Fibroblast of mammary gland (primary cell): ENCODE measurements at regions not wholly inside any gene's neighbourhood (a gene's known extent, or its start where the extent isn't known, plus 50 kb on each side); places are given as distances from the start of the nearest gene placed in this dataset.

ENCODE experiments used
- DNase-seq: peaks from one replicate; pipeline ENCODE4 v3.0.0-alpha.2; 2010; ENCODE audit warnings: low read depth
- H3K4me3 ChIP-seq: 2 replicates; pipeline ENCODE4 v1.5.1; 2011; ENCODE audit warnings: low read depth, mild to moderate bottlenecking, low read length, moderate library complexity; ENCODE audit not compliant: control insufficient read depth
- CTCF ChIP-seq: conservative IDR thresholded peaks from 2 replicates; pipeline ENCODE4 v1.5.1; 2011; ENCODE audit warnings: low read depth, low read length, inconsistent platforms; ENCODE audit not compliant: control insufficient read depth, insufficient read depth

GRCh38 chr3:76152028-76152427 lies 366.7 kb upstream of the ZNF717 start:
- no peak for DNase-seq
- H3K4me3 ChIP-seq, result no peak overlapping the region
- TF ChIP-seq CTCF, result no peak

DNA sequence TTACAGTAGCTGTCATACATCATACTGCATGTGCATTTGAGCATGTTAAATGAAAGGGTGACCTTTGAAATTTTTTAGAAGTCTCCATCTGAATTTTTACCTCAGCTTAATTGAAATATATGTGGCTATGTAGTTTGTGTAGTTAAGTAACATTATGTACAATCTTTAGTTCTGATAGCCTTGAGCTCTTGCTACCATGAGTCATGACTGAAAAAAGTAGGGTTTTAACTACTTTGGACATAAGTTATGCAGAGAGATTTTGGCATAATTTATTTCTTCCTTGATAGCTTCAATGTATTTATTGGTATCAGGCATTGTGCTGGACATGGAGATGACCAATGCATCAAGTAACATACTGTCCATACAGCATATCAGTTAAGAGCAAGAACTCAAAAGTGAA lies 376.5 kb upstream of the ZNF717 start:
- DNase-seq, result no peak
- H3K4me3 ChIP-seq, result no peak overlapping the region
- TF ChIP-seq CTCF, result no peak

- DNase-seq, result no peak
- TF ChIP-seq CTCF, result no peak
- no peak overlapping the region for H3K4me3 ChIP-seq
These were observed 386.3 kb upstream of the ZNF717 start for GRCh38 chr3:76171647-76172046.

GRCh38 chr3:76177610-76178009 lies 392.3 kb upstream of the ZNF717 start:
- no peak for TF ChIP-seq CTCF
- no peak overlapping the region for H3K4me3 ChIP-seq
- no peak for DNase-seq

GRCh38 chr3:76178412-76178811 lies 393.1 kb upstream of the ZNF717 start:
- no peak overlapping the region for H3K4me3 ChIP-seq
- no peak for TF ChIP-seq CTCF
- no peak for DNase-seq

DNA sequence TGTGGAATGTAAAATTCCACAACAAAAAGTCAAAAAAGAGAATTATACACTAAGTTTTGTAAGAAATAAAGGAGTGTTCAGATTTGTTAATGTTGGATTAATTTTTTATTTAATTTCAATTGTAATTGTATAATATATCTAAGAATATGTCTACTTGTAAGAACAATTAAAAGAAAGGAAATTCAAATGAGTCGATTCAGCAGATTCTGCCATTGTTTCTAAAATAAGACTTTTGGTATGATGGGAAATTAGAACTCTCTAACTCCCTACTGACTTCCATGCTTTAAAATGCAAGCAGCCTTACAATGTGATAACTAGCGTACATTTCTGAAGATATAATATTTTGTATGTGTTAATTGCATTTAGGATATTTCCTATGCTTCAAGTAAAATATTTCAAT lies 395.9 kb upstream of the ZNF717 start:
- DNase-seq, result no peak
- TF ChIP-seq CTCF, result no peak
- H3K4me3 ChIP-seq, result no peak overlapping the region

DNA sequence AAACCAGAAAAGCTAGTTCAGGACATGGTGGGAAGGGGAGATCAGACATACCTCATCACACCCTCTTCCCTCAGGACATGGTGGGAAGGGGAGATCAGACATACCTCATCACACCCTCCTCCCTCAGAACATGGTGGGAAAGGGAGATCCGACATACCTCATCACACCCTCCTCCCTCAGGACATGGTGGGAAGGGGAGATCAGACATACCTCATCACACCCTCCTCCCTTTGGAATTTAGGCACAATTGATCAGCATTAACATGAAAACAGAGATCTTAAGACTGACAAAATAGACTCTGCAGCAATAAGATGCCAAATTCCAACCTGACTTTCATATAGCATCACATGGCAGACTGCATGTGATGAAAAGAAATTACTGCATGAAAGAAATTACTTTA lies 412.7 kb upstream of the ZNF717 start:
- H3K4me3 ChIP-seq, result no peak overlapping the region
- no peak for DNase-seq
- TF ChIP-seq CTCF, result no peak
